ENCODE measurements at regions not wholly inside any gene's neighbourhood (a gene's known extent, or its start where the extent isn't known, plus 50 kb on each side); places are given as distances from the start of the nearest gene placed in this dataset.

GRCh38 chr2:146678516-146678915, 1166.3 kb upstream of the ACVR2A start:
- DNase-seq (no peak), ATAC-seq (ENCODE audit: low read depth) (no peak)
- intact Hi-C loops (cut with micrococcal nuclease) = no loop called here

GRCh38 chr2:146677280-146677679, 1167.5 kb upstream of the ACVR2A start:
- TF ChIP-seq CTCF (IDR thresholded peaks at IDR 0.05) = no peak
- intact Hi-C loops (cut with micrococcal nuclease) = no loop called here
- H3K27me3 Mint-ChIP-seq = no peaks in the 10 kb centered on the region
- H3K4me1 Mint-ChIP-seq = no peaks in the 10 kb centered on the region
- ChIA-PET POLR2A (no interaction called here), CTCF (no interaction called here)
- H3K4me3 Mint-ChIP-seq = no peak overlapping the region
- H3K9me3 Mint-ChIP-seq = no peaks in the 10 kb centered on the region
- no peak for ATAC-seq (ENCODE audit: low read depth)
- no peak for DNase-seq
- H3K36me3 Mint-ChIP-seq (ENCODE audit: low read depth) = no peaks in the 10 kb centered on the region
- H3K27ac Mint-ChIP-seq = no peak overlapping the region

More at GRCh38 chr2:146678516-146678915, 1166.3 kb upstream of the ACVR2A start:
- TF ChIP-seq CTCF (IDR thresholded peaks at IDR 0.05) = no peak
- Mint-ChIP-seq H3K27ac (no peak overlapping the region), H3K4me3 (no peak overlapping the region), H3K9me3 (no peaks in the 10 kb centered on the region), H3K36me3 (ENCODE audit: low read depth) (no peaks in the 10 kb centered on the region), H3K4me1 (no peaks in the 10 kb centered on the region), H3K27me3 (no peaks in the 10 kb centered on the region)
- ChIA-PET CTCF (no interaction called here), POLR2A (no interaction called here)

- no peak overlapping the region for H3K27ac Mint-ChIP-seq
- H3K4me1 Mint-ChIP-seq = no peaks in the 10 kb centered on the region
- no peak for TF ChIP-seq CTCF (IDR thresholded peaks at IDR 0.05)
- CTCF ChIA-PET = no interaction called here
- no peak overlapping the region for H3K4me3 Mint-ChIP-seq
- DNase-seq = no peak
- H3K9me3 Mint-ChIP-seq = no peaks in the 10 kb centered on the region
- H3K36me3 Mint-ChIP-seq (ENCODE audit: low read depth) = no peaks in the 10 kb centered on the region
- no peak for ATAC-seq (ENCODE audit: low read depth)
- H3K27me3 Mint-ChIP-seq = no peaks in the 10 kb centered on the region
- intact Hi-C loops (cut with micrococcal nuclease) = no loop called here
- POLR2A ChIA-PET = no interaction called here
Observed at GRCh38 chr2:146669735-146670134, 1175.1 kb upstream of the ACVR2A start.

GRCh38 chr2:146666340-146666739, 1178.5 kb upstream of the ACVR2A start:
- Mint-ChIP-seq H3K27me3 (no peaks in the 10 kb centered on the region), H3K27ac (no peak overlapping the region), H3K4me1 (no peaks in the 10 kb centered on the region), H3K9me3 (no peaks in the 10 kb centered on the region), H3K36me3 (ENCODE audit: low read depth) (no peaks in the 10 kb centered on the region), H3K4me3 (no peak overlapping the region)
- no peak for DNase-seq
- ChIA-PET CTCF (no interaction called here), POLR2A (no interaction called here)
- no peak for ATAC-seq (ENCODE audit: low read depth)
- intact Hi-C loops (cut with micrococcal nuclease) = no loop called here
- no peak for TF ChIP-seq CTCF (IDR thresholded peaks at IDR 0.05)

GRCh38 chr2:146665800-146666199, 1179.0 kb upstream of the ACVR2A start:
- Mint-ChIP-seq H3K4me3 (no peak overlapping the region), H3K9me3 (no peaks in the 10 kb centered on the region), H3K4me1 (no peaks in the 10 kb centered on the region), H3K36me3 (ENCODE audit: low read depth) (no peaks in the 10 kb centered on the region), H3K27ac (no peak overlapping the region), H3K27me3 (no peaks in the 10 kb centered on the region)
- DNase-seq = no peak
- no peak for TF ChIP-seq CTCF (IDR thresholded peaks at IDR 0.05)
- intact Hi-C loops (cut with micrococcal nuclease) = no loop called here
- CTCF ChIA-PET = no interaction called here
- no peak for ATAC-seq (ENCODE audit: low read depth)
- POLR2A ChIA-PET = no interaction called here
